ENCODE measurements at regions not wholly inside any gene's neighbourhood (a gene's known extent, or its start where the extent isn't known, plus 50 kb on each side); places are given as distances from the start of the nearest gene placed in this dataset.

GRCh38 chr18:50444539-50444938, 69.7 kb downstream of the SKA1 start:
- Histone ChIP-seq H3K36me3 (no peaks in the 10 kb centered on the region), H3K27me3 (no peaks in the 10 kb centered on the region), H3K9me3 (no peaks in the 10 kb centered on the region), H3K4me1 (no peaks in the 10 kb centered on the region), H3K27ac (replicated peaks in 1 of 4) (no peak overlapping the region), H3K4me3 (no peak overlapping the region)
- intact Hi-C loops (cut with DNase I), result no loop called here
- no peak for DNase-seq (ENCODE audit: extremely low spot score)
- 72% methylated on average over 2 of the region's 2 CpGs for WGBS
- TF ChIP-seq POLR2AphosphoS5 (IDR thresholded peaks at IDR 0.05) (no peak), CTCF (IDR thresholded peaks at IDR 0.05) (no peak), EP300 (IDR thresholded peaks at IDR 0.05) (no peak), POLR2A (IDR thresholded peaks at IDR 0.05; ENCODE audit: low read depth) (no peak)

- intact Hi-C loops (cut with DNase I), result no loop called here
- Histone ChIP-seq H3K4me3 (no peak overlapping the region), H3K27ac (replicated peaks in 1 of 4) (no peak overlapping the region), H3K36me3 (no peaks in the 10 kb centered on the region), H3K27me3 (no peaks in the 10 kb centered on the region), H3K9me3 (no peaks in the 10 kb centered on the region), H3K4me1 (no peaks in the 10 kb centered on the region)
- TF ChIP-seq EP300 (IDR thresholded peaks at IDR 0.05), result no peak
- TF ChIP-seq POLR2AphosphoS5 (IDR thresholded peaks at IDR 0.05), result no peak
- TF ChIP-seq POLR2A (IDR thresholded peaks at IDR 0.05; ENCODE audit: low read depth), result no peak
- TF ChIP-seq CTCF (IDR thresholded peaks at IDR 0.05), result no peak
- DNase-seq (ENCODE audit: extremely low spot score), result no peak
- 90% methylated on average over 2 of the region's 2 CpGs for WGBS
Measured at GRCh38 chr18:50446629-50447028, 71.8 kb downstream of the SKA1 start.

GRCh38 chr18:50447102-50447741, 72.4 kb downstream of the SKA1 start:
- Histone ChIP-seq H3K4me3 (no peak overlapping the region), H3K27ac (replicated peaks in 1 of 4) (no peak overlapping the region), H3K4me1 (no peaks in the 10 kb centered on the region), H3K36me3 (no peaks in the 10 kb centered on the region), H3K9me3 (no peaks in the 10 kb centered on the region), H3K27me3 (no peaks in the 10 kb centered on the region)
- TF ChIP-seq CTCF (IDR thresholded peaks at IDR 0.05), result no peak
- no peak for TF ChIP-seq EP300 (IDR thresholded peaks at IDR 0.05)
- TF ChIP-seq POLR2A (IDR thresholded peaks at IDR 0.05; ENCODE audit: low read depth), result no peak
- no peak for TF ChIP-seq POLR2AphosphoS5 (IDR thresholded peaks at IDR 0.05)
- no peak for DNase-seq (ENCODE audit: extremely low spot score)
- intact Hi-C loops (cut with DNase I), result no loop called here
- 81% methylated on average over 5 of the region's 5 CpGs for WGBS

- H3K9me3 ChIP-seq, result no peaks in the 10 kb centered on the region
- WGBS, result 86% methylated on average over 1 of the region's 1 CpG
- no peak for DNase-seq (ENCODE audit: extremely low spot score)
- H3K4me3 ChIP-seq, result no peak overlapping the region
- no peaks in the 10 kb centered on the region for H3K27me3 ChIP-seq
- intact Hi-C loops (cut with DNase I), result no loop called here
- H3K27ac ChIP-seq (replicated peaks in 1 of 4), result no peak overlapping the region
- no peak for TF ChIP-seq POLR2A (IDR thresholded peaks at IDR 0.05; ENCODE audit: low read depth)
- TF ChIP-seq EP300 (IDR thresholded peaks at IDR 0.05), result no peak
- TF ChIP-seq POLR2AphosphoS5 (IDR thresholded peaks at IDR 0.05), result no peak
- no peak for TF ChIP-seq CTCF (IDR thresholded peaks at IDR 0.05)
- H3K36me3 ChIP-seq, result no peaks in the 10 kb centered on the region
- H3K4me1 ChIP-seq, result no peaks in the 10 kb centered on the region
Measured at GRCh38 chr18:50447952-50448351, 73.1 kb downstream of the SKA1 start.

All from esophagus muscularis mucosa (tissue), 4 donors.